GM12878 (cell line): ENCODE measurements at regions not wholly inside any gene's neighbourhood (a gene's known extent, or its start where the extent isn't known, plus 50 kb on each side); places are given as distances from the start of the nearest gene placed in this dataset.

Source experiments
- ATAC-seq: fragments of 200-7000 bp; cut with Tn5 transposase; 3 replicates; pipeline ENCODE4 v1.9.1; 2020; ENCODE audit warnings: mild to moderate bottlenecking, moderate library complexity
- BruUV-seq: library from RNA; stranded (reverse); fragments of 400-500 nt; replicated peaks from 2 replicates; lab custom pipeline; 2021; lab: Mats Ljungman, UMichigan
- CTCF ChIA-PET: fragments of 300-600 bp; sonication (Branson Sonifier 250); formaldehyde crosslinking; extraction: SDS; loops from one replicate; lab custom pipeline; 2021; ENCODE audit warnings: inconsistent platforms; lab: Yijun Ruan, JAX
- POLR2A ChIA-PET: fragments of 350-600 bp; formaldehyde crosslinking; extraction: SDS; loops from one replicate; lab custom pipeline; 2021; ENCODE audit warnings: inconsistent platforms; lab: Charles Lee
- RAD21 ChIA-PET: fragments of 300-600 bp; sonication (Branson Sonifier 250); formaldehyde crosslinking; loops from one replicate; lab custom pipeline; 2023; ENCODE audit warnings: antibody characterized with exemption; ENCODE audit not compliant: unreplicated experiment; lab: Charles Lee
- SMC1A ChIA-PET: fragments of 300-600 bp; sonication (Branson Sonifier 250); formaldehyde crosslinking; loops from one replicate; lab custom pipeline; 2023; ENCODE audit not compliant: unreplicated experiment, uncharacterized antibody; lab: Charles Lee
- DNase-seq: peaks from one replicate; pipeline ENCODE4 v3.0.0-alpha.2; 2011; ENCODE audit warnings: low read depth, low spot score
- FAIRE-seq: peaks from 3 replicates; lab custom pipeline; 2011; peaks lifted over from hg19 to GRCh38; lab: Jason Lieb, UNC
- H2AFZ ChIP-seq: 2 replicates; pipeline ENCODE4 v1.6.0; 2011; ENCODE audit warnings: low read depth, low read length, control low read depth; ENCODE audit not compliant: control insufficient read depth
- H3K27ac ChIP-seq: 2 replicates; pipeline ENCODE4 v1.5.1; 2011; ENCODE audit warnings: control low read depth; ENCODE audit not compliant: control insufficient read depth, insufficient read depth
- H3K27me3 ChIP-seq, 2 experiments: replicated peaks in 1 of 2; 2 replicates each; pipeline versions ENCODE4 v1.6.0 to v1.6.1; 2011; ENCODE audit warnings: low read length in 1 of 2; ENCODE audit not compliant: control insufficient read depth in 2 of 2, insufficient read depth in 2 of 2
- H3K36me3 ChIP-seq, 2 experiments: 2 replicates each; pipeline ENCODE4 v1.5.1; 2011; ENCODE audit warnings: low read length in 1 of 2; ENCODE audit not compliant: control insufficient read depth in 2 of 2, insufficient read depth in 2 of 2
- H3K4me1 ChIP-seq: 2 replicates; pipeline ENCODE4 v1.6.1; 2011; ENCODE audit warnings: mild to moderate bottlenecking, low read length, moderate library complexity, mixed read lengths; ENCODE audit not compliant: control insufficient read depth, insufficient read depth
- H3K4me2 ChIP-seq: 2 replicates; pipeline ENCODE4 v1.6.0; 2011; ENCODE audit warnings: control low read depth; ENCODE audit not compliant: control insufficient read depth, insufficient read depth
- H3K4me3 ChIP-seq: fragments of 200-600 bp; sonication (generic); 2 replicates; pipeline ENCODE4 v1.5.1; 2016
- H3K79me2 ChIP-seq: 2 replicates; pipeline ENCODE4 v1.6.0; 2011; ENCODE audit warnings: low read length; ENCODE audit not compliant: control insufficient read depth, insufficient read depth
- H3K9ac ChIP-seq: 2 replicates; pipeline ENCODE4 v1.8.0; 2011; ENCODE audit warnings: low read length, control low read depth, mixed read lengths; ENCODE audit not compliant: control insufficient read depth, insufficient read depth
- H3K9me3 ChIP-seq: replicated peaks from 3 replicates; pipeline ENCODE4 v1.5.1; 2011; ENCODE audit warnings: mild to moderate bottlenecking, low read length; ENCODE audit not compliant: control insufficient read depth, insufficient read depth
- H4K20me1 ChIP-seq: 2 replicates; pipeline ENCODE4 v1.6.0; 2011; ENCODE audit not compliant: control insufficient read depth, insufficient read depth
- CHD1 ChIP-seq: IDR thresholded peaks from 2 replicates; pipeline ENCODE4 v1.6.1; 2012; ENCODE audit warnings: low read depth, low read length, improper control_type of control experiment
- IKZF1 ChIP-seq: fragments of 450-650 bp; conservative IDR thresholded peaks from 2 replicates; pipeline ENCODE4 v1.6.1; 2017; ENCODE audit warnings: antibody characterized with exemption, mild to moderate bottlenecking
- WRNIP1 ChIP-seq: IDR thresholded peaks from 2 replicates; pipeline ENCODE4 v1.6.1; 2011; ENCODE audit warnings: low read depth, low read length, improper control_type of control experiment, borderline replicate concordance
- WGBS: methylation state at CpG from one replicate; pipeline ENCODE4 v1.1.6; 2016; ENCODE audit warnings: low lambda C conversion rate; ENCODE audit not compliant: insufficient replicate concordance, insufficient coverage; ENCODE audit errors: missing lambda C conversion rate; 5-methylcytosine and 5-hydroxymethylcytosine counted together
- in situ Hi-C: fragments of 300-500 bp; cut with MboI; formaldehyde crosslinking; loops from 9 replicates; pipeline ENCODE4 v1.14.3; 2018; ENCODE audit warnings: mixed read lengths
- intact Hi-C: fragments of 100-400 bp; cut with micrococcal nuclease; formaldehyde crosslinking; loops from one replicate; pipeline ENCODE4 v1.14.2; 2022; ENCODE audit not compliant: unreplicated experiment
- TF ChIP-seq, protein P1 (sequence below): fragments of 450-650 bp; formaldehyde crosslinking; IDR thresholded peaks from 2 replicates; pipeline ENCODE4 v1.4.0; 2022; ENCODE audit warnings: mild to moderate bottlenecking, moderate library complexity

DNA sequence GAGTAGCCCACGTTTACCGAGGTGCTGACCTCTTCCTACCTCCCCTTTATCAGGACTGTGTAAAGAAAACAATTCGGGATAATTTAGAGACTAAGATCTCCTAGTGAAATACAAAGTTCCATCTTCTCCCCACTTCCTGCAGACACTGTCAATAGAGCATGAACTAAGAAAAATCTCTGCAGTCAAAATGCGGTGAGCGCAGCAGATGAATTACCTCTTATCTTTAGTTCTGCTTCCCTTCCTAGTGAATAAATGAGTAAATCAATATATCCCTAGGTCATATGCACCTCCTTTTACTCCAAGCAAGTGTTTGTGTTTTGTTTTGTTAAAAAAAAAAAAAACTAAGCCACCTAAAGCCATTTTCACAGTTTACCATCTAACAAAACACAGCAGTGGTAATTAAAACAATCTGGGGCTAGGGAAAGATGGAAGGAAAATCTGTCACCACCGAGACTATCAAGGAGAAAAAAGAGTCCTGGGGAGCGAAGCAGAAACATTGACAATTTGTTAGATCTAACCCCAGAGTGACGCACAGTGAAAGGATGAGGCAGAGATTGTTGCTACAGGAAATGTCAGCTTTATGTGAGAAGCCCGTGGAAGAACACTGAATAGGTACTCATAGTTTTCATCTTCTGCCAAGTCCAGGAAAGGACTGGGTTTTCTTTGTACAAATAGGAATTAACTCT is 159.4 kb upstream of the SPTLC3 start:
- Histone ChIP-seq H3K4me2 (no peak overlapping the region), H3K27me3 (no peaks in the 10 kb centered on the region), H3K4me3 (no peak overlapping the region), H3K9ac (no peak overlapping the region), H3K4me1 (no peaks in the 10 kb centered on the region), H3K79me2 (no peaks in the 10 kb centered on the region), H3K27ac (no peak overlapping the region), H3K36me3 (no peaks in the 10 kb centered on the region), H3K9me3 (no peaks in the 10 kb centered on the region), H2AFZ (no peak overlapping the region), H4K20me1 (no peaks in the 10 kb centered on the region)
- in situ Hi-C loops = no loop called here
- DNase-seq (no peak), ATAC-seq (no peak), FAIRE-seq (no peak)
- intact Hi-C loops = no loop called here
- WGBS = 25% methylated on average over 9 of the region's 9 CpGs
- ChIA-PET POLR2A (no interaction called here), SMC1A (no interaction called here), CTCF (no interaction called here), RAD21 (no interaction called here)
- BruUV-seq = no TSS peak
- TF ChIP-seq IKZF1 (no peak), WRNIP1 (no peak), CHD1 (no peak)
- TF ChIP-seq, protein P1, sequence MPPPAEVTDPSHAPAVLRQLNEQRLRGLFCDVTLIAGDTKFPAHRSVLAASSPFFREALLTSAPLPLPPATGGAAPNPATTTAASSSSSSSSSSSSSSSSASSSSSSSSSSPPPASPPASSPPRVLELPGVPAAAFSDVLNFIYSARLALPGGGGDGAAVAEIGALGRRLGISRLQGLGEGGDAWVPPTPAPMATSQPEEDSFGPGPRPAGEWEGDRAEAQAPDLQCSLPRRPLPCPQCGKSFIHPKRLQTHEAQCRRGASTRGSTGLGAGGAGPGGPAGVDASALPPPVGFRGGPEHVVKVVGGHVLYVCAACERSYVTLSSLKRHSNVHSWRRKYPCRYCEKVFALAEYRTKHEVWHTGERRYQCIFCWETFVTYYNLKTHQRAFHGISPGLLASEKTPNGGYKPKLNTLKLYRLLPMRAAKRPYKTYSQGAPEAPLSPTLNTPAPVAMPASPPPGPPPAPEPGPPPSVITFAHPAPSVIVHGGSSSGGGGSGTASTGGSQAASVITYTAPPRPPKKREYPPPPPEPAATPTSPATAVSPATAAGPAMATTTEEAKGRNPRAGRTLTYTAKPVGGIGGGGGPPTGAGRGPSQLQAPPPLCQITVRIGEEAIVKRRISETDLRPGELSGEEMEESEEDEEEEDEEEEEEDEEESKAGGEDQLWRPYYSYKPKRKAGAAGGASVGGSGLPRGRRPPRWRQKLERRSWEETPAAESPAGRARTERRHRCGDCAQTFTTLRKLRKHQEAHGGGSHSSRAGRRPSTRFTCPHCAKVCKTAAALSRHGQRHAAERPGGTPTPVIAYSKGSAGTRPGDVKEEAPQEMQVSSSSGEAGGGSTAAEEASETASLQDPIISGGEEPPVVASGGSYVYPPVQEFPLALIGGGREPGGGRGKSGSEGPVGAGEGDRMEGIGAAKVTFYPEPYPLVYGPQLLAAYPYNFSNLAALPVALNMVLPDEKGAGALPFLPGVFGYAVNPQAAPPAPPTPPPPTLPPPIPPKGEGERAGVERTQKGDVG (CRISPR knock-in tag) = no peak
